Gastrocnemius medialis (tissue), 4 donors: ENCODE measurements at regions not wholly inside any gene's neighbourhood (a gene's known extent, or its start where the extent isn't known, plus 50 kb on each side); places are given as distances from the start of the nearest gene placed in this dataset.

Experiments
- POLR2A ChIP-seq, 2 donors: fragments of 450-650 bp; IDR thresholded peaks; one replicate each; pipeline ENCODE4 v1.6.1; 2017; ENCODE audit warnings: antibody characterized with exemption in 2 of 2, mild to moderate bottlenecking in 2 of 2, moderate library complexity in 2 of 2
- TF ChIP-seq, protein P1 (sequence below), 5 experiments: fragments of 450-650 bp in 3 of 5; fragments of 200-600 bp in 2 of 5; sonication (generic) in 2 of 5; IDR thresholded peaks in 4 of 5; conservative IDR thresholded peaks in 1 of 5; 1 replicate in 4 of 5; 2 replicates in 1 of 5; pipeline ENCODE4 v1.5.1; 2016 to 2019; ENCODE audit warnings: antibody characterized with exemption in 5 of 5, mild to moderate bottlenecking in 3 of 5, moderate library complexity in 3 of 5

DNA sequence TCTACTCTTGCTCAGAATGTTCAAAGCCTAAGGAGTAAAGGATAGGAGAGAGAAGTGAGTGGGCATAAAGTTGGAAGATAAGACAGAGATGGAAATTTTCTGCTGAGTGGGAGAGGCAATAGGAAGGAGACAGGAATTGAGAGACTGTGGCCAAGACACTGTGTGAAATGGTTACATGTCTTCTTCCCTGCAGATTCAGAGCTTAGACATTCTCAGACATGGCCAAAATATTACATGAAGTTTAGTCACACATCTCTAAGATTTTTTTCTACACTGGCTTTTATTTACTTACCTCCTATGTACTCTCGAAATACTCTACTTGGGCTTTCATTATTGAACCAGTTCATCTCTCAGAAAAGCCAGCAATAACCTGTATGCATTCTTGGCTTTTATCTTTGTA is 363.0 kb upstream of the FANCL start:
- no peak for TF ChIP-seq POLR2A (IDR thresholded peaks at IDR 0.05)
- TF ChIP-seq, protein P1, sequence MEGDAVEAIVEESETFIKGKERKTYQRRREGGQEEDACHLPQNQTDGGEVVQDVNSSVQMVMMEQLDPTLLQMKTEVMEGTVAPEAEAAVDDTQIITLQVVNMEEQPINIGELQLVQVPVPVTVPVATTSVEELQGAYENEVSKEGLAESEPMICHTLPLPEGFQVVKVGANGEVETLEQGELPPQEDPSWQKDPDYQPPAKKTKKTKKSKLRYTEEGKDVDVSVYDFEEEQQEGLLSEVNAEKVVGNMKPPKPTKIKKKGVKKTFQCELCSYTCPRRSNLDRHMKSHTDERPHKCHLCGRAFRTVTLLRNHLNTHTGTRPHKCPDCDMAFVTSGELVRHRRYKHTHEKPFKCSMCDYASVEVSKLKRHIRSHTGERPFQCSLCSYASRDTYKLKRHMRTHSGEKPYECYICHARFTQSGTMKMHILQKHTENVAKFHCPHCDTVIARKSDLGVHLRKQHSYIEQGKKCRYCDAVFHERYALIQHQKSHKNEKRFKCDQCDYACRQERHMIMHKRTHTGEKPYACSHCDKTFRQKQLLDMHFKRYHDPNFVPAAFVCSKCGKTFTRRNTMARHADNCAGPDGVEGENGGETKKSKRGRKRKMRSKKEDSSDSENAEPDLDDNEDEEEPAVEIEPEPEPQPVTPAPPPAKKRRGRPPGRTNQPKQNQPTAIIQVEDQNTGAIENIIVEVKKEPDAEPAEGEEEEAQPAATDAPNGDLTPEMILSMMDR (IDR thresholded peaks at IDR 0.05 in 4 of 5, conservative IDR thresholded peaks at IDR 0.05 in 1 of 5), result no peak
